Dedifferentiated amniotic fluid mesenchymal stem cell (primary cell): ENCODE measurements at regions not wholly inside any gene's neighbourhood (a gene's known extent, or its start where the extent isn't known, plus 50 kb on each side); places are given as distances from the start of the nearest gene placed in this dataset.
"Not testable (repeated sequence)": the region's sequence is repeated elsewhere in the genome, so short reads cannot be mapped to it uniquely, and the experiment has no call there.

Experiments used
- DNase-seq: peaks from one replicate; pipeline ENCODE4 v3.0.0-alpha.2; 2016; ENCODE audit errors: extremely low spot score

GRCh38 chr3:152773633-152774032 lies 61.3 kb upstream of the P2RY1 start:
- DNase-seq = no peak

- DNase-seq = not testable (repeated sequence)
Observed at GRCh38 chr3:152774230-152774629, 60.7 kb upstream of the P2RY1 start.

- no peak for DNase-seq
Observed at GRCh38 chr3:152778022-152778421, 56.9 kb upstream of the P2RY1 start.

GRCh38 chr3:152779653-152780052 lies 55.3 kb upstream of the P2RY1 start:
- peak; percentile 54 for DNase-seq

GRCh38 chr3:152780553-152780952 lies 54.4 kb upstream of the P2RY1 start:
- DNase-seq = no peak

- DNase-seq = no peak
Observed at GRCh38 chr3:152785051-152785450, 49.9 kb upstream of the P2RY1 start.
